Breast epithelium (tissue), 4 donors: ENCODE measurements at regions not wholly inside any gene's neighbourhood (a gene's known extent, or its start where the extent isn't known, plus 50 kb on each side); places are given as distances from the start of the nearest gene placed in this dataset.

ENCODE experiments used
- DNase-seq, 2 donors: peaks; one replicate each; pipeline ENCODE4 v3.0.0-alpha.2; 2019; ENCODE audit warnings: low spot score in 2 of 2
- H3K27ac ChIP-seq, 2 donors: fragments of 200-600 bp; sonication (generic) in 1 of 2; one replicate each; pipeline ENCODE4 v1.5.1; 2016 to 2019; ENCODE audit warnings: mild to moderate bottlenecking in 1 of 2
- H3K27me3 ChIP-seq, 2 donors: fragments of 200-600 bp; sonication (generic) in 1 of 2; one replicate each; pipeline versions ENCODE4 v1.5.1 to v1.6.0; 2017 to 2019; ENCODE audit warnings: control low read depth in 1 of 2, mild to moderate bottlenecking in 1 of 2
- H3K36me3 ChIP-seq: fragments of 200-600 bp; one replicate; pipeline ENCODE4 v1.5.1; 2019
- H3K4me1 ChIP-seq, 2 donors: fragments of 200-600 bp; sonication (generic); one replicate each; pipeline ENCODE4 v1.5.1; 2016 to 2019; ENCODE audit warnings: control low read depth in 1 of 2
- H3K4me3 ChIP-seq, 3 donors: fragments of 200-600 bp; sonication (generic); 1 replicate in 2 of 3; 2 replicates in 1 of 3; pipeline ENCODE4 v1.5.1; 2016 to 2019; ENCODE audit warnings: mild to moderate bottlenecking in 3 of 3, moderate library complexity in 2 of 3
- H3K9me3 ChIP-seq, 2 donors: fragments of 200-600 bp; sonication (generic) in 1 of 2; one replicate each; pipeline ENCODE4 v1.5.1; 2016 to 2019; ENCODE audit warnings: control low read depth in 1 of 2
- POLR2A ChIP-seq: fragments of 450-650 bp; IDR thresholded peaks from one replicate; pipeline ENCODE4 v1.6.1; 2016; ENCODE audit warnings: antibody characterized with exemption, mild to moderate bottlenecking, moderate library complexity
- POLR2AphosphoS5 ChIP-seq, 3 donors: sonication (generic); formaldehyde crosslinking; IDR thresholded peaks; one replicate each; pipeline ENCODE4 v1.6.1; 2017; ENCODE audit warnings: antibody characterized with exemption in 3 of 3
- intact Hi-C: fragments of 100-400 bp; cut with DNase I; formaldehyde crosslinking; loops from one replicate; pipeline ENCODE4 v1.15.1; 2023; ENCODE audit warnings: low total_unique reads
- TF ChIP-seq, protein P1 (sequence below), 3 donors: fragments of 450-650 bp; IDR thresholded peaks; one replicate each; pipeline ENCODE4 v1.5.1; 2016 to 2017; ENCODE audit warnings: antibody characterized with exemption in 3 of 3, mild to moderate bottlenecking in 3 of 3, moderate library complexity in 3 of 3

DNA sequence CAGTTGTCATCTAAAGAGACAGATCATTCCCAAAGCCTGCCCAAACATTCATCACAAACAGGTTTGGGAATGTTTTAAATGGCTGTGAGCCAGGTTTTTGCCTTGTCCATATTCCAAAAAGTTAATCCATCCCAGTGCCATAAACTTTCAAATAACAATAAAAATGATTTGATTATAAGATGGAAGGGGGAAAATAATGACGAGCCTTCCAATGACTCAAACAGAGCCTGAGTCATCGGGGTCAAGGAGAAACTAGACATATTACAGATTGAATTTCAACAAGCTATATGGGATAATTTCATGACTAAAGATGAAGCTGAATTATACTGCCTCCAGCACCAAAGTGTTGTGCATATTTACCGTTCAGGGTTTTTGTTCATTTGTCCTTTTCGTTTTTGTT lies 195.8 kb upstream of the PKN2 start:
- H3K9me3 ChIP-seq: no peaks in the 10 kb centered on the region
- H3K4me3 ChIP-seq: no peak overlapping the region
- no peaks in the 10 kb centered on the region for H3K4me1 ChIP-seq
- no peak for TF ChIP-seq POLR2A
- TF ChIP-seq POLR2AphosphoS5 (IDR thresholded peaks at IDR 0.05): no peak
- TF ChIP-seq, protein P1, sequence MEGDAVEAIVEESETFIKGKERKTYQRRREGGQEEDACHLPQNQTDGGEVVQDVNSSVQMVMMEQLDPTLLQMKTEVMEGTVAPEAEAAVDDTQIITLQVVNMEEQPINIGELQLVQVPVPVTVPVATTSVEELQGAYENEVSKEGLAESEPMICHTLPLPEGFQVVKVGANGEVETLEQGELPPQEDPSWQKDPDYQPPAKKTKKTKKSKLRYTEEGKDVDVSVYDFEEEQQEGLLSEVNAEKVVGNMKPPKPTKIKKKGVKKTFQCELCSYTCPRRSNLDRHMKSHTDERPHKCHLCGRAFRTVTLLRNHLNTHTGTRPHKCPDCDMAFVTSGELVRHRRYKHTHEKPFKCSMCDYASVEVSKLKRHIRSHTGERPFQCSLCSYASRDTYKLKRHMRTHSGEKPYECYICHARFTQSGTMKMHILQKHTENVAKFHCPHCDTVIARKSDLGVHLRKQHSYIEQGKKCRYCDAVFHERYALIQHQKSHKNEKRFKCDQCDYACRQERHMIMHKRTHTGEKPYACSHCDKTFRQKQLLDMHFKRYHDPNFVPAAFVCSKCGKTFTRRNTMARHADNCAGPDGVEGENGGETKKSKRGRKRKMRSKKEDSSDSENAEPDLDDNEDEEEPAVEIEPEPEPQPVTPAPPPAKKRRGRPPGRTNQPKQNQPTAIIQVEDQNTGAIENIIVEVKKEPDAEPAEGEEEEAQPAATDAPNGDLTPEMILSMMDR (IDR thresholded peaks at IDR 0.05): no peak
- H3K36me3 ChIP-seq: no peaks in the 10 kb centered on the region
- intact Hi-C loops: no loop called here
- no peaks in the 10 kb centered on the region for H3K27me3 ChIP-seq
- H3K27ac ChIP-seq: no peak overlapping the region
- no peak for DNase-seq

DNA sequence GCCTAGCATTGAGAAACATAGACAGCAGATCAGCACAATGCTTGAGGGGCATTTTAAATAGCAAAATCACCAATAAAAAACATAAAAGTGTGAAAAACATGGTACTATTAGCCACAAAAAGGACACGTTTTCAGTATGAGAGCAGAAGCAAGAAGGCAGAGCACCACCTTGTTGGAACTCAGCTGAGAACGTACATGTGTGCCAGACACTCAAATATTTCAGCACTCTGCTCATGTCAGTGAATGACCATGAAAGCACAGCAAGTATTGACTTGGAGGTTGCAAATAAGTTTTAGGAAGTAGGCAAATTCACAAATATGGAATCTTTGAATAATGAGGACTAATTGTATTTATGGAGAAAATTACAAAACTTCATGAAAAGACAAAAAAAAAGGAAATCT lies 193.4 kb upstream of the PKN2 start:
- intact Hi-C loops: no loop called here
- Histone ChIP-seq H3K4me1 (no peaks in the 10 kb centered on the region), H3K27ac (no peak overlapping the region), H3K4me3 (no peak overlapping the region), H3K9me3 (no peaks in the 10 kb centered on the region), H3K27me3 (no peaks in the 10 kb centered on the region), H3K36me3 (no peaks in the 10 kb centered on the region)
- no peak for DNase-seq
- TF ChIP-seq, protein P1 (IDR thresholded peaks at IDR 0.05): no peak
- TF ChIP-seq POLR2A (no peak), POLR2AphosphoS5 (IDR thresholded peaks at IDR 0.05) (no peak)

DNA sequence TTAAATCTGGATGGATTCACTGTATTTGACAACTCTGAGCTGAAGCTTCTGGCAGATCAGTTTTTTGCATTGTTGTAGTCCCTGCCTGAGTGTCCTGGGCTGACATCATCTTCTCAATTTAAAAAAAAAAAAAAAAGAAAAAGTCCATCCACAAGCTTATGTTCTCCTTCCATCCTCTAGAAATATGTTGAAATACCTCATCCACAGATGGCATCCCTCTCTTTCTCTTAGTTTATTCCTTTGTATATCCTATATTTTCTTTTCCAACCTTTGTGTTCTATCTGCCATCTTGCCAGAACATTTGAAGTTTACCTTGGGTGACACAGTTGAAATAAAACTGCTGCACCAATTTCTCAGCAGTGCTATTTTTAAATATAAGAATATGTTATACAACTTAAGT lies 184.4 kb upstream of the PKN2 start:
- DNase-seq: no peak
- TF ChIP-seq POLR2A: no peak
- TF ChIP-seq POLR2AphosphoS5 (IDR thresholded peaks at IDR 0.05): no peak
- TF ChIP-seq, protein P1 (IDR thresholded peaks at IDR 0.05): no peak
- H3K27me3 ChIP-seq: no peaks in the 10 kb centered on the region
- no peaks in the 10 kb centered on the region for H3K36me3 ChIP-seq
- H3K27ac ChIP-seq: no peak overlapping the region
- no peaks in the 10 kb centered on the region for H3K9me3 ChIP-seq
- intact Hi-C loops: no loop called here
- H3K4me3 ChIP-seq: no peak overlapping the region
- H3K4me1 ChIP-seq: no peaks in the 10 kb centered on the region

DNA sequence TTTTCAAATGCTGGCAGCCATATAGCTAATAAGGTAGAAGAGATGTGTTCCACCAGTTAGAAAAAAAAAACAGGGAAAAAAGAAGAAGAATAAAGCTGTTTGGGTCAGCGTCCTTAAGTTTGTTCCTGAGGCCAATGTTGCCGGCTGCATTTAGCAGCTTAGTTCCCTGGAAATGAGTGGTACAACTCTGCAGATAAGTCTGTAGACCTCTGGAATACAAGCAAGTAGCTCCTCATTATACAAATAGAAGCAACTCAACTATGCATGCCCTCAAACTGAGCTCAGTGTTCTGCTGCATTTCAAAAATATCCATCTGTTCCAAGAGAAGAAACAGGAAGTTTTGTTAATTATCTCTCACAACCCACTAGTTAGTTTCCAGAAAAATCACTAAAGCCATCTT lies 181.2 kb upstream of the PKN2 start:
- H3K4me3 ChIP-seq: no peak overlapping the region
- TF ChIP-seq POLR2AphosphoS5 (IDR thresholded peaks at IDR 0.05) (no peak), POLR2A (no peak)
- TF ChIP-seq, protein P1 (IDR thresholded peaks at IDR 0.05): no peak
- no peaks in the 10 kb centered on the region for H3K4me1 ChIP-seq
- H3K36me3 ChIP-seq: no peaks in the 10 kb centered on the region
- no peaks in the 10 kb centered on the region for H3K27me3 ChIP-seq
- H3K27ac ChIP-seq: no peak overlapping the region
- intact Hi-C loops: no loop called here
- no peak for DNase-seq
- no peaks in the 10 kb centered on the region for H3K9me3 ChIP-seq

DNA sequence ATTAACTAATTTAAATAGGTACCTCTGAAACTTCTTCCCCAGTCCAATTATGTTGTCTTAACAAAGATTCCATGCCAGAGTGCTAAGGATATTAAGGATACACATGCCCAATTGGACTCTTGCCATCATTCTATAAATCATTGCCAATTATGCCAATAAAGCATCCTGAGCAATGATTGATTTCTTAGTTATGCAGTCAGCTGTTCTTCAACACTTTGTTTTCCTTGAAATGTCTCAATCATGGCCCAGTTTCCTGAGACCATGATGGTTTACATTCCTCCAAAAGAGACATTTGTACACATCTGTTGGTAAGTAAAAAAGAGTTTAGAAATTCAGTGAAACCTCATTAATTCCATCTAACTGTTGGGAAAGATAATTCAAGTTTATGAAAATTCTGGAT lies 180.4 kb upstream of the PKN2 start:
- intact Hi-C loops: no loop called here
- TF ChIP-seq, protein P1 (IDR thresholded peaks at IDR 0.05): no peak
- TF ChIP-seq POLR2AphosphoS5 (IDR thresholded peaks at IDR 0.05): no peak
- no peak for TF ChIP-seq POLR2A
- H3K36me3 ChIP-seq: no peaks in the 10 kb centered on the region
- H3K4me1 ChIP-seq: no peaks in the 10 kb centered on the region
- no peaks in the 10 kb centered on the region for H3K27me3 ChIP-seq
- no peaks in the 10 kb centered on the region for H3K9me3 ChIP-seq
- DNase-seq: no peak
- no peak overlapping the region for H3K4me3 ChIP-seq
- no peak overlapping the region for H3K27ac ChIP-seq
